CD14-positive monocyte (primary cell): ENCODE measurements at regions not wholly inside any gene's neighbourhood (a gene's known extent, or its start where the extent isn't known, plus 50 kb on each side); places are given as distances from the start of the nearest gene placed in this dataset.

Experiments
- DNase-seq, 3 donors: peaks; one replicate each; pipeline ENCODE4 v3.0.0-alpha.2; 2011 to 2022
- H2AFZ ChIP-seq: 2 replicates; pipeline ENCODE4 v1.6.0; 2012; ENCODE audit warnings: mild to moderate bottlenecking, low read depth, low read length, inconsistent platforms; ENCODE audit not compliant: insufficient read depth, poor library complexity, severe bottlenecking
- H3K27ac ChIP-seq, 2 donors: 1 replicate in 1 of 2; 2 replicates in 1 of 2; pipeline ENCODE4 v1.5.1; 2012 to 2013; ENCODE audit warnings: low read length in 2 of 2, control low read depth in 1 of 2, inconsistent platforms in 1 of 2, low read depth in 1 of 2, mild to moderate bottlenecking in 1 of 2
- H3K27me3 ChIP-seq, 2 donors: one replicate each; pipeline versions ENCODE4 v1.6.0 to v1.6.1; 2011 to 2013; ENCODE audit warnings: low read length in 2 of 2; ENCODE audit not compliant: control insufficient read depth in 2 of 2, insufficient read depth in 2 of 2
- H3K36me3 ChIP-seq, 2 donors: replicated peaks in 1 of 2; 1 replicate in 1 of 2; 2 replicates in 1 of 2; pipeline versions ENCODE4 v1.5.1 to v1.6.1; 2012 to 2013; ENCODE audit warnings: low read length in 2 of 2, control low read depth in 1 of 2, inconsistent platforms in 1 of 2, mild to moderate bottlenecking in 1 of 2; ENCODE audit not compliant: insufficient read depth in 2 of 2, control insufficient read depth in 1 of 2
- H3K4me1 ChIP-seq, 2 donors: 1 replicate in 1 of 2; 2 replicates in 1 of 2; pipeline versions ENCODE4 v1.5.1 to v1.6.1; 2012 to 2013; ENCODE audit warnings: low read length in 2 of 2, control low read depth in 1 of 2, inconsistent platforms in 1 of 2, mild to moderate bottlenecking in 1 of 2, moderate library complexity in 1 of 2; ENCODE audit not compliant: insufficient read depth in 2 of 2, control insufficient read depth in 1 of 2
- H3K4me2 ChIP-seq: replicated peaks from 2 replicates; pipeline ENCODE3; 2012; ENCODE audit warnings: low read length, moderate library complexity, mild to moderate bottlenecking; ENCODE audit not compliant: poor library complexity, severe bottlenecking; ENCODE audit errors: extremely low read depth
- H3K4me3 ChIP-seq, 3 experiments: fragments of 200-600 bp in 1 of 3; sonication (generic) in 1 of 3; replicated peaks in 1 of 3; 1 replicate in 2 of 3; 2 replicates in 1 of 3; pipeline ENCODE4 v1.5.1; 2011 to 2013; ENCODE audit warnings: low read length in 3 of 3, mild to moderate bottlenecking in 3 of 3, control low read depth in 2 of 3, low read depth in 2 of 3, inconsistent platforms in 1 of 3, moderate library complexity in 1 of 3
- H3K79me2 ChIP-seq: 2 replicates; pipeline ENCODE4 v1.6.0; 2012; ENCODE audit warnings: mild to moderate bottlenecking, control low read depth, inconsistent platforms, low read length, moderate library complexity; ENCODE audit not compliant: insufficient read depth
- H3K9ac ChIP-seq: 2 replicates; pipeline ENCODE4 v1.6.0; 2017; ENCODE audit warnings: low read length, mild to moderate bottlenecking; ENCODE audit not compliant: insufficient read depth, poor library complexity, severe bottlenecking
- H3K9me3 ChIP-seq, 2 donors: replicated peaks in 1 of 2; 1 replicate in 1 of 2; 2 replicates in 1 of 2; pipeline versions ENCODE4 v1.5.1 to v1.6.1; 2012 to 2013; ENCODE audit warnings: low read length in 2 of 2, control low read depth in 1 of 2; ENCODE audit not compliant: control insufficient read depth in 1 of 2, insufficient read depth in 1 of 2
- H4K20me1 ChIP-seq: 2 replicates; pipeline ENCODE4 v1.6.0; 2012; ENCODE audit warnings: mild to moderate bottlenecking, low read length, control low read depth, moderate library complexity; ENCODE audit not compliant: insufficient read depth
- H3K27ac Mint-ChIP-seq, 7 donors: one replicate each; pipeline ENCODE4 v1.8.0; 2020; ENCODE audit warnings: mild to moderate bottlenecking in 7 of 7, mixed read lengths in 7 of 7, moderate library complexity in 6 of 7, inconsistent platforms in 2 of 7
- H3K27me3 Mint-ChIP-seq, 3 donors: one replicate each; pipeline ENCODE4 v1.8.0; 2021 to 2022; ENCODE audit warnings: low read depth in 3 of 3, mild to moderate bottlenecking in 3 of 3, mixed read lengths in 3 of 3, moderate library complexity in 3 of 3, inconsistent platforms in 1 of 3
- H3K36me3 Mint-ChIP-seq, 2 donors: one replicate each; pipeline ENCODE4 v1.8.0; 2020; ENCODE audit warnings: mixed read lengths in 2 of 2, inconsistent platforms in 1 of 2, mild to moderate bottlenecking in 1 of 2
- H3K4me1 Mint-ChIP-seq: one replicate; pipeline ENCODE4 v1.8.0; 2020; ENCODE audit warnings: mild to moderate bottlenecking, mixed read lengths
- H3K4me3 Mint-ChIP-seq, 2 donors: one replicate each; pipeline ENCODE4 v1.8.0; 2020; ENCODE audit warnings: mild to moderate bottlenecking in 2 of 2, mixed read lengths in 2 of 2, moderate library complexity in 1 of 2
- H3K9me3 Mint-ChIP-seq, 7 donors: one replicate each; pipeline ENCODE4 v1.8.0; 2020 to 2022; ENCODE audit warnings: mixed read lengths in 7 of 7, mild to moderate bottlenecking in 6 of 7, moderate library complexity in 6 of 7, inconsistent platforms in 2 of 7
- WGBS: methylation state at CpG from one replicate; pipeline ENCODE4 v1.1.5; 2013; ENCODE audit warnings: missing lambda C conversion rate; ENCODE audit not compliant: insufficient coverage; 5-methylcytosine and 5-hydroxymethylcytosine counted together
- intact Hi-C, 2 donors: fragments of 100-400 bp; cut with micrococcal nuclease; formaldehyde crosslinking; loops; one replicate each; pipeline versions ENCODE4 v1.15.0 to v1.15.1; 2023
- TF ChIP-seq, protein P1 (sequence below): fragments of 200-600 bp; IDR thresholded peaks from one replicate; pipeline ENCODE4 v1.8.0; 2022; ENCODE audit warnings: antibody characterized with exemption, mild to moderate bottlenecking

DNA sequence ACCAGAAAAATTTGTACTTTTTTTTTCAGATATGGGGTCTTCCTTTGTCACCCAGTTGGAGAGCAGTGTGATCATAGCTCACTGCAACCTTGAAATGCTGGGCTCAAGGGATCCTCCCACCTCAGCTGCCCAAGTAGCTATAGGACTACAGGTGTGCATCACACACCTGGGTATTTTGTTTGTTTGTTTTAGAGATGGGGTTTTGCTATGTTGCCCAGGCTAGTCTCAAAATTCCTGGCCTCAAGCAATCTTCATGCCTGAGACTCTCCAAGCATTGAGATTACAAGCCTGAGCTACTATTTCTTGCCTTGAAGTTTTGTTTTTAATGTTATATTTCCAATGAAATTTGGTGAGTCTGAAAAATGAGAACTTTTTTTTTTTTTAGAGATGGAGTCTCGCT is 847.8 kb downstream of the TRIML1 start:
- H3K36me3 ChIP-seq: no peaks in the 10 kb centered on the region
- H4K20me1 ChIP-seq: no peaks in the 10 kb centered on the region
- Mint-ChIP-seq H3K27me3 (no peaks in the 10 kb centered on the region), H3K36me3 (no peaks in the 10 kb centered on the region), H3K4me3 (no peak overlapping the region), H3K9me3 (peaks cover 0 to 6% (median 3%) of the 10 kb centered on the region in 7 donors), H3K27ac (no peak overlapping the region), H3K4me1 (no peaks in the 10 kb centered on the region)
- no peaks in the 10 kb centered on the region for H3K4me1 ChIP-seq
- no peaks in the 10 kb centered on the region for H3K79me2 ChIP-seq
- WGBS: 91% methylated on average over 1 of the region's 1 CpG
- no peak overlapping the region for H3K4me2 ChIP-seq
- H3K9me3 ChIP-seq: peaks cover 0 to 9% of the 10 kb centered on the region in 2 donors
- TF ChIP-seq, protein P1, sequence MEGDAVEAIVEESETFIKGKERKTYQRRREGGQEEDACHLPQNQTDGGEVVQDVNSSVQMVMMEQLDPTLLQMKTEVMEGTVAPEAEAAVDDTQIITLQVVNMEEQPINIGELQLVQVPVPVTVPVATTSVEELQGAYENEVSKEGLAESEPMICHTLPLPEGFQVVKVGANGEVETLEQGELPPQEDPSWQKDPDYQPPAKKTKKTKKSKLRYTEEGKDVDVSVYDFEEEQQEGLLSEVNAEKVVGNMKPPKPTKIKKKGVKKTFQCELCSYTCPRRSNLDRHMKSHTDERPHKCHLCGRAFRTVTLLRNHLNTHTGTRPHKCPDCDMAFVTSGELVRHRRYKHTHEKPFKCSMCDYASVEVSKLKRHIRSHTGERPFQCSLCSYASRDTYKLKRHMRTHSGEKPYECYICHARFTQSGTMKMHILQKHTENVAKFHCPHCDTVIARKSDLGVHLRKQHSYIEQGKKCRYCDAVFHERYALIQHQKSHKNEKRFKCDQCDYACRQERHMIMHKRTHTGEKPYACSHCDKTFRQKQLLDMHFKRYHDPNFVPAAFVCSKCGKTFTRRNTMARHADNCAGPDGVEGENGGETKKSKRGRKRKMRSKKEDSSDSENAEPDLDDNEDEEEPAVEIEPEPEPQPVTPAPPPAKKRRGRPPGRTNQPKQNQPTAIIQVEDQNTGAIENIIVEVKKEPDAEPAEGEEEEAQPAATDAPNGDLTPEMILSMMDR: no peak
- intact Hi-C loops: no loop called here
- H2AFZ ChIP-seq: no peak overlapping the region
- no peak for DNase-seq
- H3K4me3 ChIP-seq: no peak overlapping the region
- H3K27me3 ChIP-seq: no peaks in the 10 kb centered on the region
- H3K27ac ChIP-seq: no peak overlapping the region
- H3K9ac ChIP-seq: no peak overlapping the region

DNA sequence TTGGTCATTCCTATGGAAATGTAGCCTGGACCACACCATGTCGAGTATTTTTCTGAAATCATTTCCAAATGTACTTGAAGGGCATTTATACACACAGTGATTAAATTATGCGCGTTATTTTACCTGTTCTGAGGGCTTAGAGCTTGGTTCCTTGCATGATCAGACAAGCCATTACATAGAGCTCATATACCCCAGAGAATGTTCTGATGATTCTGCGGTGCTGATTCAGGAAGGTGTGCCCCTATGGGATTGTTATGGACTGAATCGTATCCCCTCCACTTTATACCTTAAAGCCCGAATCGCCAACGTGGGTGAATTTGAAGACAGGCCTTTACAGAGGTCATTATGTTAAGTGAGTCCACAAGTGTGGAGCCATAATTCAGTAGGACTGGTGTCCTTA is 848.9 kb downstream of the TRIML1 start:
- H3K4me2 ChIP-seq: no peak overlapping the region
- intact Hi-C loops: no loop called here
- H3K4me3 Mint-ChIP-seq: no peak overlapping the region
- 90% methylated on average over 2 of the region's 8 CpGs for WGBS
- H3K27ac Mint-ChIP-seq: no peak overlapping the region
- H3K36me3 ChIP-seq: no peaks in the 10 kb centered on the region
- H3K9me3 ChIP-seq: peaks cover 0 to 9% of the 10 kb centered on the region in 2 donors
- H3K4me1 Mint-ChIP-seq: no peaks in the 10 kb centered on the region
- no peak overlapping the region for H3K4me3 ChIP-seq
- no peak for DNase-seq
- H4K20me1 ChIP-seq: no peaks in the 10 kb centered on the region
- H3K27ac ChIP-seq: no peak overlapping the region
- no peak overlapping the region for H3K9ac ChIP-seq
- TF ChIP-seq, protein P1: no peak
- H3K4me1 ChIP-seq: no peaks in the 10 kb centered on the region
- no peak overlapping the region for H2AFZ ChIP-seq
- H3K36me3 Mint-ChIP-seq: no peaks in the 10 kb centered on the region
- no peaks in the 10 kb centered on the region for H3K27me3 Mint-ChIP-seq
- no peaks in the 10 kb centered on the region for H3K79me2 ChIP-seq
- no peaks in the 10 kb centered on the region for H3K27me3 ChIP-seq
- H3K9me3 Mint-ChIP-seq: peaks cover 0 to 6% (median 3%) of the 10 kb centered on the region in 7 donors
